A673 (cell line): ENCODE measurements at regions not wholly inside any gene's neighbourhood (a gene's known extent, or its start where the extent isn't known, plus 50 kb on each side); places are given as distances from the start of the nearest gene placed in this dataset.

ENCODE experiments used
- CTCF ChIP-seq: fragments of 300-800, 200-600 bp; sonication (generic); conservative IDR thresholded peaks from 2 replicates; pipeline ENCODE4 v1.5.1; 2017; ENCODE audit warnings: low read depth, mild to moderate bottlenecking, antibody characterized with exemption, low read length, moderate library complexity, mixed read lengths
- EZH2 ChIP-seq: fragments of 200-600 bp; sonication (generic); IDR thresholded peaks from 2 replicates; pipeline ENCODE4 v1.6.1; 2017; ENCODE audit warnings: borderline replicate concordance, low read depth, mild to moderate bottlenecking, mixed read lengths, antibody characterized with exemption, low read length; ENCODE audit not compliant: poor library complexity, severe bottlenecking

GRCh38 chr2:236828820-236829219 is 256.9 kb upstream of the COPS8 start:
- no peak for TF ChIP-seq CTCF
- no peak for TF ChIP-seq EZH2
